ENCODE measurements at regions not wholly inside any gene's neighbourhood (a gene's known extent, or its start where the extent isn't known, plus 50 kb on each side); places are given as distances from the start of the nearest gene placed in this dataset.
"Not testable (repeated sequence)": the region's sequence is repeated elsewhere in the genome, so short reads cannot be mapped to it uniquely, and the experiment has no call there.

GRCh38 chr2:185510060-185510459 lies 228.5 kb upstream of the FSIP2 start:
- no peak for DNase-seq (ENCODE audit: low read depth)

- no peak for DNase-seq (ENCODE audit: low read depth)
These were observed 226.7 kb upstream of the FSIP2 start for GRCh38 chr2:185511925-185512324.

GRCh38 chr2:185522472-185522871 lies 216.1 kb upstream of the FSIP2 start:
- no peak for DNase-seq (ENCODE audit: low read depth)

- DNase-seq (ENCODE audit: low read depth): not testable (repeated sequence)
These were observed 214.4 kb upstream of the FSIP2 start for GRCh38 chr2:185524242-185524641.

- DNase-seq (ENCODE audit: low read depth): no peak
These were observed 212.4 kb upstream of the FSIP2 start for GRCh38 chr2:185526161-185526560.

GRCh38 chr2:185531721-185532120 lies 206.9 kb upstream of the FSIP2 start:
- DNase-seq (ENCODE audit: low read depth): no peak

GRCh38 chr2:185537689-185538088 lies 200.9 kb upstream of the FSIP2 start:
- no peak for DNase-seq (ENCODE audit: low read depth)

- no peak for DNase-seq (ENCODE audit: low read depth)
These were observed 171.4 kb upstream of the FSIP2 start for GRCh38 chr2:185567196-185567595.

GRCh38 chr2:185567940-185568339 lies 170.7 kb upstream of the FSIP2 start:
- no peak for DNase-seq (ENCODE audit: low read depth)

GRCh38 chr2:185578322-185578721 lies 160.3 kb upstream of the FSIP2 start:
- DNase-seq (ENCODE audit: low read depth): no peak

GRCh38 chr2:185583058-185583816 lies 155.4 kb upstream of the FSIP2 start:
- DNase-seq (ENCODE audit: low read depth): peak; percentile 58

- not testable (repeated sequence) for DNase-seq (ENCODE audit: low read depth)
These were observed 153.4 kb upstream of the FSIP2 start for GRCh38 chr2:185585165-185585564.

- not testable (repeated sequence) for DNase-seq (ENCODE audit: low read depth)
These were observed 147.3 kb upstream of the FSIP2 start for GRCh38 chr2:185591276-185591675.

- no peak for DNase-seq (ENCODE audit: low read depth)
These were observed 130.7 kb upstream of the FSIP2 start for GRCh38 chr2:185607945-185608344.

- DNase-seq (ENCODE audit: low read depth): no peak
These were observed 129.8 kb upstream of the FSIP2 start for GRCh38 chr2:185608799-185609198.

- no peak for DNase-seq (ENCODE audit: low read depth)
These were observed 128.3 kb upstream of the FSIP2 start for GRCh38 chr2:185610301-185610700.

GRCh38 chr2:185618625-185619024 lies 120.0 kb upstream of the FSIP2 start:
- peak; percentile 55 for DNase-seq (ENCODE audit: low read depth)

- no peak for DNase-seq (ENCODE audit: low read depth)
These were observed 113.0 kb upstream of the FSIP2 start for GRCh38 chr2:185625604-185626003.

GRCh38 chr2:185628985-185629384 lies 109.6 kb upstream of the FSIP2 start:
- no peak for DNase-seq (ENCODE audit: low read depth)

GRCh38 chr2:185633621-185634020 lies 105.0 kb upstream of the FSIP2 start:
- DNase-seq (ENCODE audit: low read depth): no peak

GRCh38 chr2:185638771-185639170 lies 99.8 kb upstream of the FSIP2 start:
- no peak for DNase-seq (ENCODE audit: low read depth)

- DNase-seq (ENCODE audit: low read depth): no peak
These were observed 98.0 kb upstream of the FSIP2 start for GRCh38 chr2:185640588-185640987.

GRCh38 chr2:185643434-185643833 lies 95.2 kb upstream of the FSIP2 start:
- no peak for DNase-seq (ENCODE audit: low read depth)

GRCh38 chr2:185644828-185645227 lies 93.8 kb upstream of the FSIP2 start:
- DNase-seq (ENCODE audit: low read depth): no peak
